ENCODE measurements at regions not wholly inside any gene's neighbourhood (a gene's known extent, or its start where the extent isn't known, plus 50 kb on each side); places are given as distances from the start of the nearest gene placed in this dataset.

DNA sequence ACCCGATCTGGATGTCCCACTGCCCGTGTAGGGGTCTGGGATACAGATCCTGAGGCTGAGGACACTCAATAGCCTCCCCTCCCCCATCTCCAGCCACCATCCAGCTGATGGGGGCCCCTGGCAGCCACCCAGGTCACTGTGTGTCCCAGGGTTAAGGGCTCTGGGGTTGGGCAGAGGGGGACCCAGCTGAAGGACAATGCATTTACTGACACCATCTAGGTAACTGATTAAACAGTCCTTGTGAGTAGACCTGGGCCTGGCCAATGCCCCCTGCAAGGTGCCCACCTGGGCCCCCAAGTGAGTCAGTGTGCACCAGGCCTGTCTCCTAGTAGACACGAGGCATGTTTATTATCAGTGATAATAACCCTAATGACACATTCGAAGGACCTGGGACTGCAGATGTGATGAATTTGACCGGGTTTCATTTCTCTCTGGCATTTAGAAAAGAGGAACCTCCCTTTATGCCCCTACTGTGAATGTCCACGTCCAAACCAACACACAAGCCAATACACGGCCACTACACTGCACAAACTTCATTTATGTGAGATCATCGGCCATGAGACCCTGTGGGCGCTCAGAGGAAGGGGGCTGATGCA lies 261.9 kb upstream of the FOXF1 start:
- H3K27ac Mint-ChIP-seq, result no peak overlapping the region
- Histone ChIP-seq H3K4me3 (ENCODE audit: low read length) (no peak overlapping the region), H3K9ac (ENCODE audit: extremely low read depth, low read length, poor library complexity, severe bottlenecking) (no peak overlapping the region), H3K4me1 (ENCODE audit: control insufficient read depth, insufficient read depth, low read length) (no peaks in the 10 kb centered on the region), H3K27me3 (ENCODE audit: control insufficient read depth, insufficient read depth, low read length, poor library complexity, severe bottlenecking) (peaks cover 19% of the 10 kb centered on the region), H3K27ac (ENCODE audit: low read depth, low read length) (no peak overlapping the region), H3K9me3 (ENCODE audit: control insufficient read depth, low read length) (no peaks in the 10 kb centered on the region), H3K36me3 (ENCODE audit: control insufficient read depth, insufficient read depth, low read length) (no peaks in the 10 kb centered on the region)
- peaks cover 6% of the 10 kb centered on the region for H3K9me3 Mint-ChIP-seq
- no peak overlapping the region for H3K4me3 Mint-ChIP-seq
- H3K27me3 Mint-ChIP-seq (ENCODE audit: insufficient read depth), result peaks cover 35% of the 10 kb centered on the region
- H3K36me3 Mint-ChIP-seq (ENCODE audit: low read depth), result no peaks in the 10 kb centered on the region
- no peaks in the 10 kb centered on the region for H3K4me1 Mint-ChIP-seq
- no peak for TF ChIP-seq CTCF (conservative IDR thresholded peaks at IDR 0.05)
- 91 to 93% methylated on average over 6 to 9 of the region's 9 CpGs for WGBS, 2 experiments (ENCODE audit: insufficient coverage in 1 of 2, insufficient read length in 1 of 2)
- DNase-seq, result no peak

- H3K4me1 ChIP-seq (ENCODE audit: control insufficient read depth, insufficient read depth, low read length), result no peaks in the 10 kb centered on the region
- Mint-ChIP-seq H3K27me3 (ENCODE audit: insufficient read depth) (peaks cover 33% of the 10 kb centered on the region), H3K27ac (no peak overlapping the region), H3K4me3 (no peak overlapping the region), H3K4me1 (no peaks in the 10 kb centered on the region), H3K36me3 (ENCODE audit: low read depth) (no peaks in the 10 kb centered on the region), H3K9me3 (peaks cover 6% of the 10 kb centered on the region)
- 87 to 90% methylated on average over 4 to 6 of the region's 6 CpGs for WGBS, 2 experiments (ENCODE audit: insufficient coverage in 1 of 2, insufficient read length in 1 of 2)
- H3K4me3 ChIP-seq (ENCODE audit: low read length), result no peak overlapping the region
- peaks cover 19% of the 10 kb centered on the region for H3K27me3 ChIP-seq (ENCODE audit: control insufficient read depth, insufficient read depth, low read length, poor library complexity, severe bottlenecking)
- H3K9ac ChIP-seq (ENCODE audit: extremely low read depth, low read length, poor library complexity, severe bottlenecking), result no peak overlapping the region
- H3K9me3 ChIP-seq (ENCODE audit: control insufficient read depth, low read length), result no peaks in the 10 kb centered on the region
- no peaks in the 10 kb centered on the region for H3K36me3 ChIP-seq (ENCODE audit: control insufficient read depth, insufficient read depth, low read length)
- no peak for TF ChIP-seq CTCF (conservative IDR thresholded peaks at IDR 0.05)
- DNase-seq, result no peak
- H3K27ac ChIP-seq (ENCODE audit: low read depth, low read length), result no peak overlapping the region
Measured at GRCh38 chr16:86249631-86250030, 260.7 kb upstream of the FOXF1 start.

DNA sequence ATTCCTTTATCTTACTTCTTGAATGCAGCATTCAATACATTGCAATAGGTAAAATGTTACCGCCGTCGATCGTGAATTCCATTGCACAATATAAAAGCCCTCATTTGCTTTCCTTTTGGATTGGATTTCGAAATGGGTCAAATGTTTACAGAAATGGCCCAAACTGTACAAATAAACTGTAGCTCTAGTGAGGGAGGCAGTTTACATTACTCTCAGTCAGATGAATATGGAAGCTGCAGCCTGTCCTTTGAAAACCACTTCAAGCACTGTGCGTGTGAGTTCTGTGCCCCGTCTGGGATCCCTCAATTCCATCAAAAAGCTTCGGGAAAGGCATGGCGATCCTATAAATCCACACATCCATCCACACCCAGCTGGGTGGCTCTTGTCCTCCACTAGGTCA lies 258.6 kb upstream of the FOXF1 start:
- DNase-seq, result peak; percentile 10
- Histone ChIP-seq H3K36me3 (ENCODE audit: control insufficient read depth, insufficient read depth, low read length) (no peaks in the 10 kb centered on the region), H3K27ac (ENCODE audit: low read depth, low read length) (no peak overlapping the region), H3K4me1 (ENCODE audit: control insufficient read depth, insufficient read depth, low read length) (no peaks in the 10 kb centered on the region), H3K4me3 (ENCODE audit: low read length) (no peak overlapping the region), H3K9me3 (ENCODE audit: control insufficient read depth, low read length) (no peaks in the 10 kb centered on the region), H3K27me3 (ENCODE audit: control insufficient read depth, insufficient read depth, low read length, poor library complexity, severe bottlenecking) (peaks cover 19% of the 10 kb centered on the region), H3K9ac (ENCODE audit: extremely low read depth, low read length, poor library complexity, severe bottlenecking) (no peak overlapping the region)
- no peak for TF ChIP-seq CTCF (conservative IDR thresholded peaks at IDR 0.05)
- Mint-ChIP-seq H3K4me1 (no peaks in the 10 kb centered on the region), H3K27me3 (ENCODE audit: insufficient read depth) (peaks cover 35% of the 10 kb centered on the region), H3K27ac (no peak overlapping the region), H3K4me3 (no peak overlapping the region), H3K36me3 (ENCODE audit: low read depth) (no peaks in the 10 kb centered on the region), H3K9me3 (peaks cover 8% of the 10 kb centered on the region)
- 89 to 96% methylated on average over 9 of the region's 9 CpGs for WGBS, 2 experiments (ENCODE audit: insufficient coverage in 1 of 2, insufficient read length in 1 of 2)

Data from endodermal cell (in vitro differentiated cells).